ENCODE measurements at regions not wholly inside any gene's neighbourhood (a gene's known extent, or its start where the extent isn't known, plus 50 kb on each side); places are given as distances from the start of the nearest gene placed in this dataset.

- ChIA-PET POLR2A (interaction anchor here (0.6 kb wide), 1 partner anchor 52 kb away, joined by 4 read pairs; no protein-coding TSS in a partner anchor), CTCF (no interaction called here)
- Mint-ChIP-seq H3K9me3 (no peaks in the 10 kb centered on the region), H3K4me3 (no peak overlapping the region), H3K27me3 (no peaks in the 10 kb centered on the region), H3K27ac (no peak overlapping the region), H3K4me1 (peaks cover 3% of the 10 kb centered on the region), H3K36me3 (ENCODE audit: low read depth) (no peaks in the 10 kb centered on the region)
- intact Hi-C loops (cut with micrococcal nuclease): no loop called here
- ATAC-seq (ENCODE audit: low read depth): no peak
- TF ChIP-seq CTCF (IDR thresholded peaks at IDR 0.05): no peak
- DNase-seq: no peak
These were observed 55.3 kb upstream of the SETBP1 start for GRCh38 chr18:44625386-44625785.

DNA sequence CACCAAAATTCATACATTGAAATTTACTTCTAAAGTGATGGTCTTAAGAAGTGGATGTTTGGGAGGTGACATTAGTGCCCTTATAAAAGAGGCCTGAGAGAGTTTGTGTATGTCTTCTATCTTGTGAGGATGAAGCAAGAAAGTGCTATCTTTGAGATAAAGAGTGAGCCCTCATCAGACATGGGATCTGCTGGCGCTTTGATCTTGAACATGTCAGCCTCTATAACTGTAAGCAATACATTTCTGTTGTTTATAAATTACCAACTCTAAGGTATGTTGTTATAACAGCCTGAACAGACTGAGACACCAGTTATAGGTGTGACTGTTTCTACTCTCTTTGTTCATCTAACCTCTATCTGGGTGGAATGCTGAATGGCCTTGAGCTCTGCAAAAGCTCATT lies 54.5 kb upstream of the SETBP1 start:
- POLR2A ChIA-PET: no interaction called here
- ATAC-seq (ENCODE audit: low read depth) (no peak), DNase-seq (no peak)
- CTCF ChIA-PET: no interaction called here
- Mint-ChIP-seq H3K27me3 (no peaks in the 10 kb centered on the region), H3K36me3 (ENCODE audit: low read depth) (no peaks in the 10 kb centered on the region), H3K4me1 (peaks cover 3% of the 10 kb centered on the region), H3K4me3 (no peak overlapping the region), H3K27ac (no peak overlapping the region), H3K9me3 (no peaks in the 10 kb centered on the region)
- no peak for TF ChIP-seq CTCF (IDR thresholded peaks at IDR 0.05)
- intact Hi-C loops (cut with micrococcal nuclease): no loop called here

DNA sequence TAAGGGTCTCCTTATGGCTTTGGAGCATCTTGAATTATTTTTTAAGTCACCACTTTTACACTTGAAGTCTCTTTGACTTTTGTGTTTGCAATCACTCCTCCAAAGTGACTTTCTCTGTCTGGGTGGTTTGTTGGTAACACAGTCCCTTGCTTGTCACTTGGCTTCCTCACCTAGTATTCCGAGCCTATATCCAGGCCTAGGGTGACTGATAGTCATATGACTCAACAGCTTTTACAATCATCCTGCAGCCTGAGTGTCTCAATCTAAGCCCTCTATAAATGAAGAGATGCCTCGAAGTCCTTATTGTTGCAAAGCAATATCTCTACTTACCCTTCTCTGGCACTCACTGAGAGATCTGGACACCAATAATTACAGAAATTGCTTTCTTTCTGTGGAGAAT lies 53.9 kb upstream of the SETBP1 start:
- no peaks in the 10 kb centered on the region for H3K36me3 Mint-ChIP-seq (ENCODE audit: low read depth)
- TF ChIP-seq CTCF (IDR thresholded peaks at IDR 0.05): no peak
- ChIA-PET POLR2A (no interaction called here), CTCF (no interaction called here)
- peaks cover 3% of the 10 kb centered on the region for H3K4me1 Mint-ChIP-seq
- no peak overlapping the region for H3K4me3 Mint-ChIP-seq
- DNase-seq (no peak), ATAC-seq (ENCODE audit: low read depth) (no peak)
- H3K27me3 Mint-ChIP-seq: no peaks in the 10 kb centered on the region
- H3K27ac Mint-ChIP-seq: no peak overlapping the region
- intact Hi-C loops (cut with micrococcal nuclease): no loop called here
- no peaks in the 10 kb centered on the region for H3K9me3 Mint-ChIP-seq

GRCh38 chr18:44627280-44627679 lies 53.4 kb upstream of the SETBP1 start:
- intact Hi-C loops (cut with micrococcal nuclease): no loop called here
- no peak for ATAC-seq (ENCODE audit: low read depth)
- H3K4me3 Mint-ChIP-seq: no peak overlapping the region
- no peak for TF ChIP-seq CTCF (IDR thresholded peaks at IDR 0.05)
- peaks cover 3% of the 10 kb centered on the region for H3K4me1 Mint-ChIP-seq
- DNase-seq: no peak
- H3K9me3 Mint-ChIP-seq: no peaks in the 10 kb centered on the region
- POLR2A ChIA-PET: no interaction called here
- CTCF ChIA-PET: interaction anchor here (0.5 kb wide), 1 partner anchor 260 kb away, joined by 3 read pairs; no protein-coding TSS in a partner anchor
- H3K27me3 Mint-ChIP-seq: no peaks in the 10 kb centered on the region
- H3K27ac Mint-ChIP-seq: no peak overlapping the region
- no peaks in the 10 kb centered on the region for H3K36me3 Mint-ChIP-seq (ENCODE audit: low read depth)

DNA sequence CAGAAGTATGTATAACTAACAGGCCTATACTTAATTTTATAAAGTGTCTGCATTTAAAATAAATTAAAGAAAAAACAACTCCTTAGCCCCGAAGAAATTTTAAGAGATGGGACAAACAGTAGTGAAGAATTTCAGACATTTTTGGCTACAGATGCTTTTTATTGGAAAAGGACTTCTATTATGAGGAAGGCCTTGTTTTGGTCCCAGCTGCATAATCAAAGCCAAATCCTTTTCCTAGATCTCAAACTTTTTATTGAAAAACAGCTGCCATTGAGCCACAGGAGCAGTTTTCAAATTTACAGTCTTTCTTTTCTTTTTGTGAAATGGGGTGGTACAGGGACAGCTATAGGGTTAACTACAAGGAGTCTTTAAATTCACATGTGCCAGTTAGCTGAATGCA lies 51.3 kb upstream of the SETBP1 start:
- H3K36me3 Mint-ChIP-seq (ENCODE audit: low read depth): no peaks in the 10 kb centered on the region
- CTCF ChIA-PET: no interaction called here
- H3K27ac Mint-ChIP-seq: no peak overlapping the region
- H3K9me3 Mint-ChIP-seq: no peaks in the 10 kb centered on the region
- peaks cover 3% of the 10 kb centered on the region for H3K4me1 Mint-ChIP-seq
- H3K27me3 Mint-ChIP-seq: no peaks in the 10 kb centered on the region
- no peak overlapping the region for H3K4me3 Mint-ChIP-seq
- no peak for ATAC-seq (ENCODE audit: low read depth)
- intact Hi-C loops (cut with micrococcal nuclease): no loop called here
- DNase-seq: no peak
- POLR2A ChIA-PET: no interaction called here
- TF ChIP-seq CTCF (IDR thresholded peaks at IDR 0.05): no peak

All from activated B cell treated with CpG ODN at 0.5 μM for 24 hours (primary cell).